ENCODE measurements at regions not wholly inside any gene's neighbourhood (a gene's known extent, or its start where the extent isn't known, plus 50 kb on each side); places are given as distances from the start of the nearest gene placed in this dataset.

DNA sequence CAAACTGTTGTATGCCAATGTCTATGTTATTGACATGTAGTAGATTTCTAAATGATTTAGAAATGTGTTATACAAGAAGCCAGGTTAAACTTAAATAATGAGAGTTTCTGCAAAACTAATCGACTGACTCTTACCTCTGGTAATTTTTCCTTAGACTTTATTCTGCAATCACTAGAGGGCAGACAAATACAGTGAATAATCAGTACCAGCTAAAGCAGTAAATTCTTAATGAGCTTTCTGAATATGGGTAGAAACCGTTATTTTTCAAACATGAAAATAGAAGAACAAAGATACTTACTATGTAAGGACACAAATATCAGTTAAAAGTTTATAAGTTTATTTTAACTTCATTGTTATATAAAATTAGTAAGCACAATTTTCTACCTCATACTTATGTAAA is 97.9 kb upstream of the RGS1 start:
- TF ChIP-seq POLR2A (IDR thresholded peaks at IDR 0.05) (no peak), CTCF (IDR thresholded peaks at IDR 0.05) (peak; percentile 2 to 69 (median 58))

Measured in heart left ventricle (tissue), 13 donors.